K562 (cell line): ENCODE measurements at regions not wholly inside any gene's neighbourhood (a gene's known extent, or its start where the extent isn't known, plus 50 kb on each side); places are given as distances from the start of the nearest gene placed in this dataset.
A peak's percentile ranks its signal among the peaks of the same experiment; 100 is the strongest.

Source experiments
- ATAC-seq: fragments of 200-7000 bp; cut with Tn5 transposase; 3 replicates; pipeline ENCODE4 v1.9.1; 2020; ENCODE audit warnings: moderate library complexity
- BruUV-seq: library from RNA; stranded (reverse); fragments of 400-500 nt; replicated peaks from 2 replicates; lab custom pipeline; 2021; lab: Mats Ljungman, UMichigan
- CTCF ChIA-PET: fragments of 300-600 bp; formaldehyde crosslinking; extraction: SDS; loops from one replicate; lab custom pipeline; 2021; ENCODE audit warnings: low intra/inter-chr PET ratio; lab: Yijun Ruan, JAX
- POLR2A ChIA-PET: fragments of 300-600, 350-650 bp; sonication (Branson Sonifier 250); formaldehyde crosslinking; extraction: SDS; loops from one replicate; lab custom pipeline; 2021; ENCODE audit warnings: antibody characterized with exemption, inconsistent platforms; lab: Yijun Ruan, JAX
- DNase-seq, 4 experiments: peaks; one replicate each; pipeline versions ENCODE4 v3.0.0 to v3.0.0-alpha.2; 2011 to 2018; ENCODE audit warnings: low spot score in 3 of 4, mixed read lengths in 3 of 4; ENCODE audit errors: extremely low read depth in 1 of 4
- FAIRE-seq: peaks from 2 replicates; lab custom pipeline; 2011; peaks lifted over from hg19 to GRCh38; lab: Jason Lieb, UNC
- H2AFZ ChIP-seq: 2 replicates; pipeline ENCODE4 v1.6.0; 2011; ENCODE audit warnings: low read depth, low read length, control low read depth, inconsistent platforms
- H3K27ac ChIP-seq: fragments of 200-600 bp; 3 replicates; pipeline ENCODE4 v1.8.0; 2011; ENCODE audit warnings: low read depth, mild to moderate bottlenecking, control low read depth, inconsistent platforms, low read length, moderate library complexity, mixed read lengths; ENCODE audit errors: extremely low read depth
- H3K27me3 ChIP-seq, 2 experiments: fragments of 300-600 bp in 1 of 2; 2 replicates in 1 of 2; 3 replicates in 1 of 2; pipeline versions ENCODE4 v1.6.0 to v1.8.0; 2011; ENCODE audit warnings: inconsistent platforms in 2 of 2, low read length in 2 of 2, mild to moderate bottlenecking in 1 of 2, mixed read lengths in 1 of 2, moderate library complexity in 1 of 2; ENCODE audit not compliant: control insufficient read depth in 2 of 2, insufficient read depth in 2 of 2
- H3K36me3 ChIP-seq: fragments of 300-600 bp; 3 replicates; pipeline ENCODE4 v1.8.0; 2011; ENCODE audit warnings: mild to moderate bottlenecking, low read length, inconsistent platforms; ENCODE audit not compliant: control insufficient read depth, insufficient read depth
- H3K4me1 ChIP-seq, 2 experiments: fragments of 200-600 bp in 1 of 2; replicated peaks in 1 of 2; 2 replicates in 1 of 2; 3 replicates in 1 of 2; pipeline versions ENCODE4 v1.5.1 to v1.8.0; 2011; ENCODE audit warnings: inconsistent platforms in 2 of 2, low read length in 2 of 2, mild to moderate bottlenecking in 1 of 2, mixed read lengths in 1 of 2, moderate library complexity in 1 of 2; ENCODE audit not compliant: control insufficient read depth in 2 of 2, insufficient read depth in 2 of 2
- H3K4me2 ChIP-seq: 2 replicates; pipeline ENCODE4 v1.6.1; 2011; ENCODE audit warnings: low read length, control low read depth, inconsistent platforms, mixed read lengths; ENCODE audit not compliant: insufficient read depth
- H3K4me3 ChIP-seq: fragments of 200-600 bp; sonication (generic), shearing (Covaris generic); 2 replicates; pipeline ENCODE4 v1.5.1; 2016; ENCODE audit warnings: control low read depth, inconsistent platforms
- H3K79me2 ChIP-seq: fragments of 200-600 bp; 3 replicates; pipeline ENCODE4 v1.8.0; 2011; ENCODE audit warnings: low read length, inconsistent platforms; ENCODE audit not compliant: control insufficient read depth, insufficient read depth
- H3K9ac ChIP-seq, 2 experiments: 2 replicates each; pipeline versions ENCODE4 v1.6.0 to v1.6.1; 2011; ENCODE audit warnings: low read depth in 2 of 2, low read length in 2 of 2, control low read depth in 1 of 2, inconsistent platforms in 1 of 2, mild to moderate bottlenecking in 1 of 2, mixed read lengths in 1 of 2; ENCODE audit not compliant: insufficient read depth in 1 of 2
- H3K9me1 ChIP-seq: one replicate; pipeline ENCODE4 v1.6.0; 2011; ENCODE audit warnings: inconsistent platforms, mild to moderate bottlenecking, low read length, moderate library complexity; ENCODE audit not compliant: control insufficient read depth, insufficient read depth
- H3K9me3 ChIP-seq: replicated peaks from 2 replicates; pipeline ENCODE4 v1.5.1; 2011; ENCODE audit warnings: low read depth, low read length, inconsistent platforms; ENCODE audit not compliant: control insufficient read depth, insufficient read depth
- H4K20me1 ChIP-seq: replicated peaks from 2 replicates; pipeline ENCODE4 v1.6.1; 2011; ENCODE audit warnings: low read length, inconsistent platforms, mixed read lengths; ENCODE audit not compliant: control insufficient read depth, insufficient read depth
- FOXK2 ChIP-seq, 2 experiments: fragments of 450-650 bp; IDR thresholded peaks in 1 of 2; conservative IDR thresholded peaks in 1 of 2; 2 replicates each; pipeline ENCODE4 v1.6.1; 2016; ENCODE audit warnings: low read depth in 2 of 2, mild to moderate bottlenecking in 1 of 2
- KLF6 ChIP-seq: fragments of 250-450 bp; sonication (Bioruptor Pico); IDR thresholded peaks from 2 replicates; pipeline ENCODE4 v1.4.0; 2020; ENCODE audit warnings: mild to moderate bottlenecking, moderate library complexity, borderline replicate concordance
- NFYB ChIP-seq: IDR thresholded peaks from 2 replicates; pipeline ENCODE4 v1.6.1; 2011; ENCODE audit warnings: mild to moderate bottlenecking, moderate library complexity; ENCODE audit not compliant: insufficient read length; ENCODE audit errors: extremely low read depth
- PTBP1 ChIP-seq: fragments of 200-400 bp; formaldehyde crosslinking; IDR thresholded peaks from 2 replicates; pipeline ENCODE4 v1.6.1; 2017; ENCODE audit warnings: low read depth, low read length
- SPI1 ChIP-seq: IDR thresholded peaks from 2 replicates; pipeline ENCODE4 v1.6.1; 2011; ENCODE audit warnings: low read depth, low read length, control low read depth, borderline replicate concordance
- ZFP30 ChIP-seq: fragments of 250-450 bp; sonication (Bioruptor Pico); IDR thresholded peaks from 2 replicates; pipeline ENCODE4 v1.8.0; 2022; ENCODE audit warnings: moderate library complexity, mild to moderate bottlenecking, inconsistent platforms, borderline replicate concordance
- ZNF133 ChIP-seq: fragments of 250-450 bp; sonication (Bioruptor Pico); IDR thresholded peaks from 2 replicates; pipeline ENCODE4 v1.4.0; 2020; ENCODE audit warnings: mild to moderate bottlenecking
- ZNF444 ChIP-seq: fragments of 250-450 bp; sonication (Bioruptor Pico); IDR thresholded peaks from 2 replicates; pipeline ENCODE4 v1.4.0; 2020; ENCODE audit warnings: mild to moderate bottlenecking, moderate library complexity
- WGBS: fragments of 100-300 bp; shearing (Covaris generic); methylation state at CpG from one replicate; pipeline ENCODE4 v1.1.6; 2016; ENCODE audit warnings: low coverage, mixed read lengths; ENCODE audit not compliant: insufficient coverage; ENCODE audit errors: missing lambda C conversion rate; 5-methylcytosine and 5-hydroxymethylcytosine counted together
- in situ Hi-C: fragments of 300-500 bp; cut with MboI; formaldehyde crosslinking; loops from 4 replicates; pipeline ENCODE4 v1.15.0; 2018; ENCODE audit warnings: inconsistent platforms, mixed read lengths
- intact Hi-C: fragments of 100-400 bp; cut with micrococcal nuclease; formaldehyde crosslinking; loops from 2 replicates; pipeline ENCODE4 v1.14.2; 2022
- TF ChIP-seq, protein P1 (sequence below): fragments of 450-650 bp; IDR thresholded peaks from 2 replicates; pipeline ENCODE4 v1.6.1; 2016; ENCODE audit warnings: borderline replicate concordance
- TF ChIP-seq, protein P2 (sequence below): fragments of 200-800 bp; sonication (Bioruptor generic); IDR thresholded peaks from 2 replicates; pipeline ENCODE4 v1.6.1; 2017; ENCODE audit warnings: missing genetic modification characterization, missing compliant biosample characterization

DNA sequence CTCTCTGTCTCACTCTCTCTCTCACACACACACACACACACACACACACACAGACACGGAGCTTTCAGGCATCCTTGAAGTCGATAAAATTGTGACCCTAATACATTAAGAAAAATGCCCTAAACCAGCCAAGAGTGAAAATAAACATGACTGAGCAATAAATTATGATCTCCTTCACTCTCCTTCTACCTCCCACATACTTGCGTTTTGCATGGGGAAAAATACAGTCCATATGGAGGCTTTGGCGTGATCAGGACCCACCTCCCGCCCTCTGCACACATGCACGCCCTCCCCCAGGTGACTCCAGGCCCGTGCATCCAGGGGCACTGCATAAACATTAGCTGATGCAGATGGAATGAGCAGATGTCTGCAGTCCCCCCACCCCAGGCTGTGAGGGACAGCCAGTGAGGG, 114.2 kb upstream of the JARID2 start (continued):
- TF ChIP-seq KLF6 (CRISPR knock-in tag): no peak
- TF ChIP-seq, protein P1, sequence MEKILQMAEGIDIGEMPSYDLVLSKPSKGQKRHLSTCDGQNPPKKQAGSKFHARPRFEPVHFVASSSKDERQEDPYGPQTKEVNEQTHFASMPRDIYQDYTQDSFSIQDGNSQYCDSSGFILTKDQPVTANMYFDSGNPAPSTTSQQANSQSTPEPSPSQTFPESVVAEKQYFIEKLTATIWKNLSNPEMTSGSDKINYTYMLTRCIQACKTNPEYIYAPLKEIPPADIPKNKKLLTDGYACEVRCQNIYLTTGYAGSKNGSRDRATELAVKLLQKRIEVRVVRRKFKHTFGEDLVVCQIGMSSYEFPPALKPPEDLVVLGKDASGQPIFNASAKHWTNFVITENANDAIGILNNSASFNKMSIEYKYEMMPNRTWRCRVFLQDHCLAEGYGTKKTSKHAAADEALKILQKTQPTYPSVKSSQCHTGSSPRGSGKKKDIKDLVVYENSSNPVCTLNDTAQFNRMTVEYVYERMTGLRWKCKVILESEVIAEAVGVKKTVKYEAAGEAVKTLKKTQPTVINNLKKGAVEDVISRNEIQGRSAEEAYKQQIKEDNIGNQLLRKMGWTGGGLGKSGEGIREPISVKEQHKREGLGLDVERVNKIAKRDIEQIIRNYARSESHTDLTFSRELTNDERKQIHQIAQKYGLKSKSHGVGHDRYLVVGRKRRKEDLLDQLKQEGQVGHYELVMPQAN: 0 out of 2 replicates have a peak, but pooled peaks have one; percentile 22
- TF ChIP-seq, all 486 proteins: peak for 5

DNA sequence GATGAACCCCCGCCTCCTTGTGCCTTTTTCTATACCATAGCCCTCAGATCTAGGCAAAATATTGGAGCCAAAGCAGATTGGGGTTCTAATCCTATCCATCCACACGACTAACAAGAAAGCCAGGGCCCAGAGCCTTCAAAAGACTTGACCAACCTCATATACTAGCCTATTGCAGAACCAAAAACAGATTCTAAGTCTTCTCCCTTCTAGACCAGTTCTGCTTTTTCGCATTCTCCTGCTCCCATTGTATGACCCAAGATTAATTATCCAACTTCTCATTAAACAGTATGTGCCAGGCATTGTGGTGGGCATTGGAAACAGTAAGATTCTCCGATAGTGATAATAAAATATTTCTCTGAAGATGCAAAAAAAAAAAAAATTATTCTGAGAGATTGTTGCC, 113.7 kb upstream of the JARID2 start:
- POLR2A ChIA-PET: no interaction called here
- H3K9ac ChIP-seq: no peak overlapping the region
- H3K4me1 ChIP-seq: peaks cover 0 to 11% of the 10 kb centered on the region in 2 experiments; a peak in 2 of 5 replicates
- FAIRE-seq (no peak), ATAC-seq (no peak), DNase-seq (no peak)
- no peak overlapping the region for H3K4me2 ChIP-seq
- intact Hi-C loops: no loop called here
- H3K4me3 ChIP-seq: no peak overlapping the region
- no peaks in the 10 kb centered on the region for H3K9me3 ChIP-seq
- H4K20me1 ChIP-seq: no peaks in the 10 kb centered on the region
- WGBS: 71% methylated on average over 4 of the region's 4 CpGs
- no peak overlapping the region for H3K27ac ChIP-seq
- no peak overlapping the region for H2AFZ ChIP-seq
- no peaks in the 10 kb centered on the region for H3K9me1 ChIP-seq
- no TSS peak for BruUV-seq
- no peaks in the 10 kb centered on the region for H3K36me3 ChIP-seq
- TF ChIP-seq, protein P2, sequence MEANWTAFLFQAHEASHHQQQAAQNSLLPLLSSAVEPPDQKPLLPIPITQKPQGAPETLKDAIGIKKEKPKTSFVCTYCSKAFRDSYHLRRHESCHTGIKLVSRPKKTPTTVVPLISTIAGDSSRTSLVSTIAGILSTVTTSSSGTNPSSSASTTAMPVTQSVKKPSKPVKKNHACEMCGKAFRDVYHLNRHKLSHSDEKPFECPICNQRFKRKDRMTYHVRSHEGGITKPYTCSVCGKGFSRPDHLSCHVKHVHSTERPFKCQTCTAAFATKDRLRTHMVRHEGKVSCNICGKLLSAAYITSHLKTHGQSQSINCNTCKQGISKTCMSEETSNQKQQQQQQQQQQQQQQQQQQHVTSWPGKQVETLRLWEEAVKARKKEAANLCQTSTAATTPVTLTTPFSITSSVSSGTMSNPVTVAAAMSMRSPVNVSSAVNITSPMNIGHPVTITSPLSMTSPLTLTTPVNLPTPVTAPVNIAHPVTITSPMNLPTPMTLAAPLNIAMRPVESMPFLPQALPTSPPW: no peak
- TF ChIP-seq PTBP1: no peak
- no peak for TF ChIP-seq ZFP30 (CRISPR knock-in tag)
- peak; percentile 13; the same call in 1 of the 2 replicates for TF ChIP-seq SPI1
- no peak for TF ChIP-seq FOXK2 (conservative IDR thresholded peaks at IDR 0.05 in 1 of 2, IDR thresholded peaks at IDR 0.05 in 1 of 2; ENCODE audit: low read depth in 2 of 2)
- no peak for TF ChIP-seq ZNF133
- TF ChIP-seq ZNF444 (CRISPR knock-in tag): no peak
- no peak for TF ChIP-seq NFYB
- in situ Hi-C loops: no loop called here
- no peaks in the 10 kb centered on the region for H3K27me3 ChIP-seq
- CTCF ChIA-PET: no interaction called here
- H3K79me2 ChIP-seq: no peaks in the 10 kb centered on the region
